Stimulated activated CD4-positive, alpha-beta T cell treated with anti-CD3 and anti-CD28 coated beads, Interleukin-2, amount 100 ng/mL, for 48 hours (primary cell): ENCODE measurements at regions not wholly inside any gene's neighbourhood (a gene's known extent, or its start where the extent isn't known, plus 50 kb on each side); places are given as distances from the start of the nearest gene placed in this dataset.

Experiments
- DNase-seq, 2 donors: peaks; one replicate each; pipeline ENCODE4 v3.0.0-alpha.2; 2020

- no peak for DNase-seq
These were observed 443.1 kb downstream of the CCDC85A start for GRCh38 chr2:56626927-56627326.

- no peak for DNase-seq
These were observed 446.5 kb downstream of the CCDC85A start for GRCh38 chr2:56630286-56630685.

GRCh38 chr2:56647997-56648396, 464.2 kb downstream of the CCDC85A start:
- no peak for DNase-seq

GRCh38 chr2:56648802-56649201, 465.0 kb downstream of the CCDC85A start:
- DNase-seq: no peak

- no peak for DNase-seq
These were observed 471.1 kb downstream of the CCDC85A start for GRCh38 chr2:56654936-56655335.

- no peak for DNase-seq
These were observed 473.0 kb downstream of the CCDC85A start for GRCh38 chr2:56656826-56657225.

- no peak for DNase-seq
These were observed 483.0 kb downstream of the CCDC85A start for GRCh38 chr2:56666777-56667176.

GRCh38 chr2:56671973-56672569, 488.3 kb downstream of the CCDC85A start:
- DNase-seq: no peak

- DNase-seq: no peak
These were observed 490.3 kb downstream of the CCDC85A start for GRCh38 chr2:56674084-56674483.

- DNase-seq: no peak
These were observed 493.2 kb downstream of the CCDC85A start for GRCh38 chr2:56676966-56677365.

GRCh38 chr2:56680971-56681631, 497.3 kb downstream of the CCDC85A start:
- no peak for DNase-seq

- no peak for DNase-seq
These were observed 498.0 kb downstream of the CCDC85A start for GRCh38 chr2:56681659-56682396.

GRCh38 chr2:56682397-56682760, 498.6 kb downstream of the CCDC85A start:
- DNase-seq: no peak

GRCh38 chr2:56684327-56684726, 500.5 kb downstream of the CCDC85A start:
- no peak for DNase-seq

- DNase-seq: no peak
These were observed 501.4 kb downstream of the CCDC85A start for GRCh38 chr2:56685205-56685604.

- no peak for DNase-seq
These were observed 503.4 kb downstream of the CCDC85A start for GRCh38 chr2:56687169-56687568.

GRCh38 chr2:56688661-56689060, 504.9 kb downstream of the CCDC85A start:
- no peak for DNase-seq

- DNase-seq: no peak
These were observed 509.7 kb downstream of the CCDC85A start for GRCh38 chr2:56693501-56693900.

GRCh38 chr2:56703001-56703400, 519.2 kb downstream of the CCDC85A start:
- DNase-seq: no peak

GRCh38 chr2:56705713-56706112, 521.9 kb downstream of the CCDC85A start:
- no peak for DNase-seq

GRCh38 chr2:56707218-56707617, 523.4 kb downstream of the CCDC85A start:
- no peak for DNase-seq

- no peak for DNase-seq
These were observed 523.9 kb downstream of the CCDC85A start for GRCh38 chr2:56707650-56708049.

GRCh38 chr2:56709181-56709580, 525.4 kb downstream of the CCDC85A start:
- DNase-seq: no peak

- no peak for DNase-seq
These were observed 529.4 kb downstream of the CCDC85A start for GRCh38 chr2:56713161-56713676.
